Neural crest cell (in vitro differentiated cells): ENCODE measurements at regions not wholly inside any gene's neighbourhood (a gene's known extent, or its start where the extent isn't known, plus 50 kb on each side); places are given as distances from the start of the nearest gene placed in this dataset.
A peak's percentile ranks its signal among the peaks of the same experiment; 100 is the strongest.

ENCODE experiments used
- DNase-seq: peaks from one replicate; pipeline ENCODE4 v3.0.0; 2021; ENCODE audit warnings: low read depth, mixed read lengths, low spot score
- H3K27ac Mint-ChIP-seq: one replicate; pipeline ENCODE4 v1.8.0; 2021; ENCODE audit warnings: mild to moderate bottlenecking, mixed read lengths; ENCODE audit not compliant: unreplicated experiment
- H3K27me3 Mint-ChIP-seq: 2 replicates; pipeline ENCODE4 v1.8.0; 2021; ENCODE audit warnings: low read depth, mild to moderate bottlenecking, mixed read lengths
- H3K36me3 Mint-ChIP-seq: 2 replicates; pipeline ENCODE4 v1.8.0; 2021; ENCODE audit warnings: low read depth, mild to moderate bottlenecking, mixed read lengths
- H3K4me1 Mint-ChIP-seq: 2 replicates; pipeline ENCODE4 v1.8.0; 2021; ENCODE audit warnings: mixed read lengths
- H3K4me3 Mint-ChIP-seq: one replicate; pipeline ENCODE4 v1.8.0; 2021; ENCODE audit warnings: mild to moderate bottlenecking, mixed read lengths
- H3K9me3 Mint-ChIP-seq: 2 replicates; pipeline ENCODE4 v1.8.0; 2021; ENCODE audit warnings: mixed read lengths
- CTCF ChIP-seq: fragments of 200-600 bp; sonication (generic); conservative IDR thresholded peaks from 2 replicates; pipeline ENCODE4 v1.5.0; 2021; ENCODE audit warnings: antibody characterized with exemption, mild to moderate bottlenecking

GRCh38 chr18:23386317-23386716 is 66.8 kb upstream of the RIOK3 start:
- Mint-ChIP-seq H3K4me3 (no peak overlapping the region), H3K27ac (peak overlapping the region; percentile 43), H3K9me3 (no peaks in the 10 kb centered on the region), H3K27me3 (no peaks in the 10 kb centered on the region), H3K36me3 (peaks cover 4% of the 10 kb centered on the region), H3K4me1 (peaks cover 4% of the 10 kb centered on the region)
- TF ChIP-seq CTCF, result no peak
- no peak for DNase-seq

- no peaks in the 10 kb centered on the region for H3K9me3 Mint-ChIP-seq
- no peak for DNase-seq
- TF ChIP-seq CTCF, result no peak
- peaks cover 4% of the 10 kb centered on the region for H3K4me1 Mint-ChIP-seq
- H3K27me3 Mint-ChIP-seq, result no peaks in the 10 kb centered on the region
- H3K36me3 Mint-ChIP-seq, result peaks cover 4% of the 10 kb centered on the region
- H3K4me3 Mint-ChIP-seq, result no peak overlapping the region
- no peak overlapping the region for H3K27ac Mint-ChIP-seq
These were observed 65.8 kb upstream of the RIOK3 start for GRCh38 chr18:23387265-23387664.

GRCh38 chr18:23388357-23388756 is 64.7 kb upstream of the RIOK3 start:
- no peak for DNase-seq
- Mint-ChIP-seq H3K27ac (no peak overlapping the region), H3K27me3 (no peaks in the 10 kb centered on the region), H3K9me3 (no peaks in the 10 kb centered on the region), H3K4me3 (no peak overlapping the region), H3K4me1 (peaks cover 4% of the 10 kb centered on the region), H3K36me3 (peaks cover under 1% of the 10 kb centered on the region)
- TF ChIP-seq CTCF, result no peak

GRCh38 chr18:23391156-23391555 is 61.9 kb upstream of the RIOK3 start:
- no peak for TF ChIP-seq CTCF
- Mint-ChIP-seq H3K27me3 (no peaks in the 10 kb centered on the region), H3K4me3 (no peak overlapping the region), H3K36me3 (peaks cover 9% of the 10 kb centered on the region), H3K4me1 (peaks cover 12% of the 10 kb centered on the region), H3K9me3 (no peaks in the 10 kb centered on the region), H3K27ac (no peak overlapping the region)
- DNase-seq, result no peak

- Mint-ChIP-seq H3K4me3 (no peak overlapping the region), H3K36me3 (peaks cover 11% of the 10 kb centered on the region), H3K27me3 (no peaks in the 10 kb centered on the region), H3K9me3 (no peaks in the 10 kb centered on the region), H3K27ac (no peak overlapping the region), H3K4me1 (peaks cover 43% of the 10 kb centered on the region)
- DNase-seq, result no peak
- no peak for TF ChIP-seq CTCF
These were observed 55.2 kb upstream of the RIOK3 start for GRCh38 chr18:23397907-23398306.

- H3K4me3 Mint-ChIP-seq, result no peak overlapping the region
- no peak for DNase-seq
- no peak overlapping the region for H3K27ac Mint-ChIP-seq
- peaks cover 43% of the 10 kb centered on the region for H3K4me1 Mint-ChIP-seq
- no peaks in the 10 kb centered on the region for H3K27me3 Mint-ChIP-seq
- no peaks in the 10 kb centered on the region for H3K9me3 Mint-ChIP-seq
- peaks cover 11% of the 10 kb centered on the region for H3K36me3 Mint-ChIP-seq
- no peak for TF ChIP-seq CTCF
These were observed 54.7 kb upstream of the RIOK3 start for GRCh38 chr18:23398401-23398800.
